Naive B cell (primary cell): ENCODE measurements at regions not wholly inside any gene's neighbourhood (a gene's known extent, or its start where the extent isn't known, plus 50 kb on each side); places are given as distances from the start of the nearest gene placed in this dataset.

Source experiments
- ATAC-seq, 2 donors: fragments of 150-1000 bp; cut with Tn5 transposase; 2 replicates each; pipeline ENCODE4 v1.10.0; 2021; ENCODE audit warnings: low read depth in 2 of 2, mild to moderate bottlenecking in 2 of 2, moderate library complexity in 2 of 2
- DNase-seq: peaks from one replicate; pipeline ENCODE4 v3.0.0; 2022
- H3K27ac Mint-ChIP-seq, 6 donors: one replicate each; pipeline ENCODE4 v1.8.0; 2020 to 2022; ENCODE audit warnings: mild to moderate bottlenecking in 6 of 6, mixed read lengths in 6 of 6, moderate library complexity in 5 of 6, inconsistent platforms in 2 of 6
- H3K27me3 Mint-ChIP-seq, 3 donors: one replicate each; pipeline ENCODE4 v1.8.0; 2021 to 2022; ENCODE audit warnings: mixed read lengths in 3 of 3, mild to moderate bottlenecking in 1 of 3
- H3K36me3 Mint-ChIP-seq, 2 donors: one replicate each; pipeline ENCODE4 v1.8.0; 2020 to 2022; ENCODE audit warnings: mixed read lengths in 2 of 2, inconsistent platforms in 1 of 2, mild to moderate bottlenecking in 1 of 2
- H3K4me1 Mint-ChIP-seq, 3 donors: one replicate each; pipeline ENCODE4 v1.8.0; 2020 to 2022; ENCODE audit warnings: mixed read lengths in 3 of 3, inconsistent platforms in 1 of 3, mild to moderate bottlenecking in 1 of 3, moderate library complexity in 1 of 3
- H3K4me3 Mint-ChIP-seq, 8 donors: one replicate each; pipeline ENCODE4 v1.8.0; 2020 to 2022; ENCODE audit warnings: mild to moderate bottlenecking in 8 of 8, mixed read lengths in 8 of 8, moderate library complexity in 8 of 8, inconsistent platforms in 2 of 8
- H3K9me3 Mint-ChIP-seq, 7 donors: one replicate each; pipeline ENCODE4 v1.8.0; 2020 to 2022; ENCODE audit warnings: mixed read lengths in 7 of 7, mild to moderate bottlenecking in 5 of 7, inconsistent platforms in 2 of 7, moderate library complexity in 1 of 7

DNA sequence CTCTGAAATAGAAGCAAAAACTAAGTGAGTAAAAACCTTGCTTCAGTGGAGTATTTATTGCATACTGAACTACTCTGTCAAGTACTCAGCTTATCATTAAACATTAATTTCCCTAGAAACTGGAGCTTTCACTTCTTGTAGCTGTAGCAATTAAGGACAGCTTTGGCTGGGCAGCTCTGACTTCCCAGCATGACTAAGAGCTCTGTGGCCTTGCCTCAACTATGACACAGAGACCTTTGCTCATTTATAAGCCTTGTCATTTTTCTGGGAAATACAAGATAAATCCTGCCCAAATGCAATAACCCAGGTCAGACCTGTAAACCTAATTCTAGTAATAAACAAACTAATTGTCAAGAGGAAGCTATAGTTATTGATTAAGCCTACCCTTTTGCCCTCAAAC, 65.4 kb upstream of the STK32A start:
- Mint-ChIP-seq H3K36me3 (no peaks in the 10 kb centered on the region), H3K4me3 (no peak overlapping the region), H3K4me1 (no peaks in the 10 kb centered on the region), H3K27ac (no peak overlapping the region), H3K9me3 (peaks cover 0 to 6% (median 0%) of the 10 kb centered on the region in 7 donors), H3K27me3 (peaks cover 0 to 8% (median 0%) of the 10 kb centered on the region in 3 donors)
- ATAC-seq (no peak), DNase-seq (no peak)

DNA sequence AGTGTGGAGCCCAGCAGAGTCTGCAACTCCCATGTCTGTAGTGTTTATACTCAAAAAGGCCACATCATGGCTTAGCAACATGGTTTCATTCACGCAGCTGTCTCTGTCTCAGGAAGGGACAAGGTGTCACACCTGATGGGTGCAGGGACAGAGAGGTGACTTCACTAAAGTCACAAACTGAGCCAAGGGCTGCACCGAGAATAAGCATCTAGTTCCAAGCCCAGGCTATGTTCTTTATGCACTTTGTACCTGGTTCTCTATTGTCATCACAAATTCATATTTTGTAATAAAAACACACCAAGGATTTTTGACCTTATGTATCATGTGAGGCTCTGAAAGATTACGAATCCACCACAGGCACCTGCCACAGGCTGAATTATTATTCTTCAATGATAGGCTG, 64.9 kb upstream of the STK32A start:
- Mint-ChIP-seq H3K4me3 (no peak overlapping the region), H3K4me1 (no peaks in the 10 kb centered on the region), H3K9me3 (peaks cover 0 to 6% (median 0%) of the 10 kb centered on the region in 7 donors), H3K27me3 (peaks cover 0 to 8% (median 0%) of the 10 kb centered on the region in 3 donors), H3K27ac (no peak overlapping the region), H3K36me3 (no peaks in the 10 kb centered on the region)
- ATAC-seq (no peak), DNase-seq (no peak)

DNA sequence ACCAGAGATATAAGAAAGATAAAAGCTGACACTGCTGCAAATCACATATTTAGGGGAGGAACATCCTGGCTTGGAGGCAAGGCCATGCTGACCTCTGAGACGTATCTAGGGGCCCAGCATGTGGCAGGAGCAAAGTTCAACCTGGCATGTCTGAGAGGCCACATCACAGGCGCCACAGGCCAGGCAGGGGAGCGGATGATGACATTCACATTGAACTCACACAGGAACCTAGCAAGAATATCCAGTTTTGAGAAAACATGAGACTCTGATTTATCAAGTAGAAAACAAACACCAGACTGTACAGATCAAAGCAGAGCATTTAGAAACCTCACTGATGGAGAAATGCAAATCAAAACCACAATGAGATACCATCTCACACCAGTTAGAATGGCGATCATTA, 64.2 kb upstream of the STK32A start:
- H3K27me3 Mint-ChIP-seq: peaks cover 0 to 8% (median 0%) of the 10 kb centered on the region in 3 donors
- no peak for DNase-seq
- H3K9me3 Mint-ChIP-seq: peaks cover 0 to 6% (median 0%) of the 10 kb centered on the region in 7 donors
- no peaks in the 10 kb centered on the region for H3K36me3 Mint-ChIP-seq
- no peaks in the 10 kb centered on the region for H3K4me1 Mint-ChIP-seq
- H3K4me3 Mint-ChIP-seq: no peak overlapping the region
- no peak for ATAC-seq
- H3K27ac Mint-ChIP-seq: no peak overlapping the region

GRCh38 chr5:147174671-147175265, 60.1 kb upstream of the STK32A start:
- Mint-ChIP-seq H3K27ac (no peak overlapping the region), H3K4me1 (no peaks in the 10 kb centered on the region), H3K9me3 (peaks cover 0 to 1% (median 0%) of the 10 kb centered on the region in 7 donors), H3K27me3 (peaks cover 0 to 4% (median 0%) of the 10 kb centered on the region in 3 donors), H3K36me3 (no peaks in the 10 kb centered on the region), H3K4me3 (no peak overlapping the region)
- no peak for ATAC-seq
- DNase-seq: no peak

DNA sequence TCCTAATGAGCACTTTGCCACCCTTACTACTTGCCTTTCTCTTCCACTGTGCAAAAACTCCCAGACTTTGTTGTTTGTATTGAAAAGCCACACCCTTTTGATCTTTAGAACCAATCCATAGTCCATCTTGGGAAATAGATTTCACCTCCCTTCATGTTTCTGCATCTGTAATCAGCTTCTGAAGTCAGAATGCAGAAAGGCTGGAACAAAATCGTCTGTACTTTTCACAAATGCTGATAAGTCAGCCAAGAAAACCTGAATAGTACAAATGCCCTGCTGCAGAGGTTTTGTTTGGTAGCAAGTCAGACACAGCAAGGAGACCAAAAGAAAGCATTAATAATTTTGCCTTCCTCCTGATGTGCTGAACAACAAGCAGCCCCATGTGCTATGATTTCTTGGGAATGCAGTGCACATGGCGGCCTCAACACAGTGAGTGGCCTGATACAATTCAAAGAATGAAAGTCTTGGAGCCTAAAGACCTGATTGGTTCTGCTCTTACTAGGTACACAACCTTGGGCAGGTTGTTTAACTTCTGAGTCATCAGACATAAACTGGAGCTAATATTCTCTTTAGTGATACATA, 59.2 kb upstream of the STK32A start:
- Mint-ChIP-seq H3K9me3 (peaks cover 0 to 1% (median 0%) of the 10 kb centered on the region in 7 donors), H3K27me3 (peaks cover 0 to 4% (median 0%) of the 10 kb centered on the region in 3 donors), H3K4me3 (no peak overlapping the region), H3K36me3 (no peaks in the 10 kb centered on the region), H3K4me1 (no peaks in the 10 kb centered on the region), H3K27ac (no peak overlapping the region)
- DNase-seq (no peak), ATAC-seq (no peak)

- DNase-seq (no peak), ATAC-seq (no peak)
- Mint-ChIP-seq H3K4me1 (no peaks in the 10 kb centered on the region), H3K4me3 (no peak overlapping the region), H3K27me3 (peaks cover 0 to 4% (median 0%) of the 10 kb centered on the region in 3 donors), H3K27ac (no peak overlapping the region), H3K36me3 (no peaks in the 10 kb centered on the region), H3K9me3 (peaks cover 0 to 1% (median 0%) of the 10 kb centered on the region in 7 donors)
Measured at GRCh38 chr5:147176422-147176821, 58.4 kb upstream of the STK32A start.

- no peak for DNase-seq
- Mint-ChIP-seq H3K27ac (no peak overlapping the region), H3K36me3 (no peaks in the 10 kb centered on the region), H3K4me1 (no peaks in the 10 kb centered on the region), H3K9me3 (peaks cover 0 to 1% (median 0%) of the 10 kb centered on the region in 7 donors), H3K4me3 (no peak overlapping the region), H3K27me3 (peaks cover 0 to 4% (median 0%) of the 10 kb centered on the region in 3 donors)
- no peak for ATAC-seq
Measured at GRCh38 chr5:147177125-147177840, 57.5 kb upstream of the STK32A start.

- no peaks in the 10 kb centered on the region for H3K36me3 Mint-ChIP-seq
- peaks cover 0 to 1% (median 0%) of the 10 kb centered on the region in 7 donors for H3K9me3 Mint-ChIP-seq
- DNase-seq (no peak), ATAC-seq (no peak)
- peaks cover 0 to 4% (median 0%) of the 10 kb centered on the region in 3 donors for H3K27me3 Mint-ChIP-seq
- no peak overlapping the region for H3K4me3 Mint-ChIP-seq
- H3K27ac Mint-ChIP-seq: no peak overlapping the region
- H3K4me1 Mint-ChIP-seq: no peaks in the 10 kb centered on the region
Measured at GRCh38 chr5:147179562-147180147, 55.2 kb upstream of the STK32A start.

GRCh38 chr5:147180751-147181150, 54.1 kb upstream of the STK32A start:
- Mint-ChIP-seq H3K4me1 (no peaks in the 10 kb centered on the region), H3K4me3 (no peak overlapping the region), H3K27me3 (peaks cover 0 to 4% (median 0%) of the 10 kb centered on the region in 3 donors), H3K27ac (no peak overlapping the region), H3K9me3 (peaks cover 0 to 1% (median 0%) of the 10 kb centered on the region in 7 donors), H3K36me3 (no peaks in the 10 kb centered on the region)
- no peak for DNase-seq
- no peak for ATAC-seq
